Naive thymus-derived CD4-positive, alpha-beta T cell (primary cell): ENCODE measurements at regions not wholly inside any gene's neighbourhood (a gene's known extent, or its start where the extent isn't known, plus 50 kb on each side); places are given as distances from the start of the nearest gene placed in this dataset.

Source experiments
- ATAC-seq: fragments of 150-1000 bp; cut with Tn5 transposase; 2 replicates; pipeline ENCODE4 v1.10.0; 2021; ENCODE audit warnings: mild to moderate bottlenecking, moderate library complexity
- CTCF ChIA-PET: fragments of 350-600 bp; sonication (Branson Sonifier 250); formaldehyde crosslinking; loops from one replicate; lab custom pipeline; 2021; ENCODE audit warnings: antibody characterized with exemption; lab: Charles Lee
- POLR2A ChIA-PET: fragments of 350-600 bp; sonication (Branson Sonifier 250); formaldehyde crosslinking; loops from one replicate; lab custom pipeline; 2021; ENCODE audit warnings: antibody characterized with exemption, inconsistent platforms; lab: Charles Lee
- DNase-seq, 9 donors: peaks; one replicate each; pipeline versions ENCODE4 v3.0.0 to v3.0.0-alpha.2; 2020 to 2022; ENCODE audit warnings: mixed read lengths in 1 of 9
- H3K27ac ChIP-seq: one replicate; pipeline ENCODE4 v1.7.0; 2013; ENCODE audit warnings: mild to moderate bottlenecking, low read depth, low read length, moderate library complexity
- H3K27me3 ChIP-seq, 2 donors: one replicate each; pipeline ENCODE4 v1.7.0; 2013; ENCODE audit warnings: low read length in 2 of 2, mild to moderate bottlenecking in 2 of 2, moderate library complexity in 2 of 2; ENCODE audit not compliant: control insufficient read depth in 2 of 2, insufficient read depth in 2 of 2
- H3K36me3 ChIP-seq, 3 experiments: 1 replicate in 2 of 3; 2 replicates in 1 of 3; pipeline ENCODE4 v1.7.0; 2013; ENCODE audit warnings: low read length in 3 of 3, mild to moderate bottlenecking in 3 of 3, moderate library complexity in 1 of 3; ENCODE audit not compliant: insufficient read depth in 3 of 3, control insufficient read depth in 2 of 3
- H3K4me1 ChIP-seq, 2 donors: one replicate each; pipeline ENCODE4 v1.7.0; 2013; ENCODE audit warnings: low read length in 2 of 2, mild to moderate bottlenecking in 2 of 2, moderate library complexity in 1 of 2; ENCODE audit not compliant: control insufficient read depth in 2 of 2, insufficient read depth in 2 of 2
- H3K4me3 ChIP-seq: 2 replicates; pipeline ENCODE4 v1.7.0; 2013; ENCODE audit warnings: mild to moderate bottlenecking, low read length
- H3K9me3 ChIP-seq, 3 experiments: 1 replicate in 2 of 3; 2 replicates in 1 of 3; pipeline ENCODE4 v1.7.0; 2013; ENCODE audit warnings: low read length in 3 of 3; ENCODE audit not compliant: control insufficient read depth in 2 of 3
- H3K27ac Mint-ChIP-seq, 9 donors: one replicate each; pipeline ENCODE4 v1.8.0; 2020 to 2022; ENCODE audit warnings: mixed read lengths in 9 of 9, mild to moderate bottlenecking in 8 of 9, moderate library complexity in 5 of 9, inconsistent platforms in 2 of 9
- H3K27me3 Mint-ChIP-seq, 5 donors: one replicate each; pipeline ENCODE4 v1.8.0; 2021 to 2022; ENCODE audit warnings: mixed read lengths in 5 of 5, mild to moderate bottlenecking in 1 of 5
- H3K36me3 Mint-ChIP-seq, 5 donors: one replicate each; pipeline ENCODE4 v1.8.0; 2020 to 2022; ENCODE audit warnings: mixed read lengths in 5 of 5, mild to moderate bottlenecking in 3 of 5, inconsistent platforms in 1 of 5
- H3K4me1 Mint-ChIP-seq, 7 donors: one replicate each; pipeline ENCODE4 v1.8.0; 2020 to 2022; ENCODE audit warnings: mixed read lengths in 7 of 7, mild to moderate bottlenecking in 3 of 7, inconsistent platforms in 1 of 7
- H3K4me3 Mint-ChIP-seq, 10 donors: one replicate each; pipeline ENCODE4 v1.8.0; 2020 to 2022; ENCODE audit warnings: mild to moderate bottlenecking in 10 of 10, mixed read lengths in 10 of 10, moderate library complexity in 6 of 10, inconsistent platforms in 2 of 10
- H3K9me3 Mint-ChIP-seq, 11 donors: one replicate each; pipeline ENCODE4 v1.8.0; 2020 to 2022; ENCODE audit warnings: mixed read lengths in 11 of 11, mild to moderate bottlenecking in 4 of 11, inconsistent platforms in 1 of 11, moderate library complexity in 1 of 11
- intact Hi-C, 2 donors: fragments of 100-400 bp; cut with micrococcal nuclease; formaldehyde crosslinking; loops; one replicate each; pipeline ENCODE4 v1.15.1; 2023

GRCh38 chr3:94593526-94594150, 530.8 kb downstream of the NSUN3 start:
- H3K27me3 Mint-ChIP-seq: no peaks in the 10 kb centered on the region
- no peak overlapping the region for H3K27ac Mint-ChIP-seq
- H3K27ac ChIP-seq: no peak overlapping the region
- no peak overlapping the region for H3K4me3 ChIP-seq
- CTCF ChIA-PET: no interaction called here
- H3K4me3 Mint-ChIP-seq: no peak overlapping the region
- POLR2A ChIA-PET: no interaction called here
- ATAC-seq (no peak), DNase-seq (no peak)
- H3K4me1 Mint-ChIP-seq: no peaks in the 10 kb centered on the region
- peaks cover 0 to 4% (median 0%) of the 10 kb centered on the region in 3 experiments for H3K9me3 ChIP-seq
- intact Hi-C loops: no loop called here
- peaks cover 0 to 7% (median 2%) of the 10 kb centered on the region in 11 donors for H3K9me3 Mint-ChIP-seq
- H3K27me3 ChIP-seq: no peaks in the 10 kb centered on the region
- H3K36me3 Mint-ChIP-seq: no peaks in the 10 kb centered on the region
- H3K4me1 ChIP-seq: no peaks in the 10 kb centered on the region
- H3K36me3 ChIP-seq: no peaks in the 10 kb centered on the region

- DNase-seq (no peak), ATAC-seq (no peak)
- Histone ChIP-seq H3K4me3 (no peak overlapping the region), H3K9me3 (peaks cover 0 to 4% (median 0%) of the 10 kb centered on the region in 3 experiments), H3K27ac (no peak overlapping the region), H3K4me1 (no peaks in the 10 kb centered on the region), H3K36me3 (no peaks in the 10 kb centered on the region), H3K27me3 (no peaks in the 10 kb centered on the region)
- Mint-ChIP-seq H3K36me3 (no peaks in the 10 kb centered on the region), H3K4me3 (no peak overlapping the region), H3K4me1 (no peaks in the 10 kb centered on the region), H3K9me3 (peaks cover 0 to 8% (median 4%) of the 10 kb centered on the region in 11 donors), H3K27ac (no peak overlapping the region), H3K27me3 (no peaks in the 10 kb centered on the region)
- ChIA-PET CTCF (no interaction called here), POLR2A (no interaction called here)
- intact Hi-C loops: no loop called here
Observed at GRCh38 chr3:94596141-94596540, 533.3 kb downstream of the NSUN3 start.

GRCh38 chr3:94596887-94597566, 534.2 kb downstream of the NSUN3 start:
- H3K4me1 ChIP-seq: no peaks in the 10 kb centered on the region
- no peak overlapping the region for H3K4me3 ChIP-seq
- ATAC-seq: no peak
- H3K27me3 Mint-ChIP-seq: no peaks in the 10 kb centered on the region
- H3K9me3 Mint-ChIP-seq: peaks cover 0 to 8% (median 5%) of the 10 kb centered on the region in 11 donors
- intact Hi-C loops: no loop called here
- H3K9me3 ChIP-seq: peaks cover 0 to 4% (median 0%) of the 10 kb centered on the region in 3 experiments
- DNase-seq: no peak
- no peaks in the 10 kb centered on the region for H3K36me3 Mint-ChIP-seq
- H3K4me1 Mint-ChIP-seq: no peaks in the 10 kb centered on the region
- H3K27me3 ChIP-seq: no peaks in the 10 kb centered on the region
- no peak overlapping the region for H3K27ac Mint-ChIP-seq
- ChIA-PET CTCF (no interaction called here), POLR2A (no interaction called here)
- no peaks in the 10 kb centered on the region for H3K36me3 ChIP-seq
- no peak overlapping the region for H3K27ac ChIP-seq
- no peak overlapping the region for H3K4me3 Mint-ChIP-seq

GRCh38 chr3:94607778-94608177, 544.9 kb downstream of the NSUN3 start:
- Histone ChIP-seq H3K9me3 (no peaks in the 10 kb centered on the region), H3K4me1 (no peaks in the 10 kb centered on the region), H3K27ac (no peak overlapping the region), H3K4me3 (no peak overlapping the region), H3K36me3 (no peaks in the 10 kb centered on the region), H3K27me3 (no peaks in the 10 kb centered on the region)
- Mint-ChIP-seq H3K9me3 (peaks cover 0 to 10% (median 3%) of the 10 kb centered on the region in 11 donors), H3K27me3 (no peaks in the 10 kb centered on the region), H3K4me3 (no peak overlapping the region), H3K27ac (no peak overlapping the region), H3K36me3 (no peaks in the 10 kb centered on the region), H3K4me1 (no peaks in the 10 kb centered on the region)
- no peak for ATAC-seq
- intact Hi-C loops: no loop called here
- DNase-seq: no peak
- ChIA-PET CTCF (no interaction called here), POLR2A (no interaction called here)

GRCh38 chr3:94609908-94610307, 547.0 kb downstream of the NSUN3 start:
- H3K9me3 ChIP-seq: no peaks in the 10 kb centered on the region
- ChIA-PET CTCF (no interaction called here), POLR2A (no interaction called here)
- no peaks in the 10 kb centered on the region for H3K36me3 ChIP-seq
- intact Hi-C loops: no loop called here
- no peaks in the 10 kb centered on the region for H3K27me3 ChIP-seq
- H3K4me3 Mint-ChIP-seq: no peak overlapping the region
- H3K36me3 Mint-ChIP-seq: no peaks in the 10 kb centered on the region
- no peak overlapping the region for H3K27ac ChIP-seq
- peaks cover 0 to 11% (median 5%) of the 10 kb centered on the region in 11 donors for H3K9me3 Mint-ChIP-seq
- H3K4me3 ChIP-seq: no peak overlapping the region
- no peak overlapping the region for H3K27ac Mint-ChIP-seq
- H3K4me1 Mint-ChIP-seq: no peaks in the 10 kb centered on the region
- ATAC-seq (no peak), DNase-seq (no peak)
- H3K4me1 ChIP-seq: no peaks in the 10 kb centered on the region
- no peaks in the 10 kb centered on the region for H3K27me3 Mint-ChIP-seq

GRCh38 chr3:94611596-94611995, 548.7 kb downstream of the NSUN3 start:
- no peaks in the 10 kb centered on the region for H3K27me3 Mint-ChIP-seq
- Histone ChIP-seq H3K27me3 (no peaks in the 10 kb centered on the region), H3K4me1 (no peaks in the 10 kb centered on the region), H3K4me3 (no peak overlapping the region), H3K9me3 (no peaks in the 10 kb centered on the region), H3K36me3 (no peaks in the 10 kb centered on the region), H3K27ac (no peak overlapping the region)
- CTCF ChIA-PET: no interaction called here
- no peaks in the 10 kb centered on the region for H3K4me1 Mint-ChIP-seq
- H3K9me3 Mint-ChIP-seq: peaks cover 0 to 11% (median 5%) of the 10 kb centered on the region in 11 donors
- no peaks in the 10 kb centered on the region for H3K36me3 Mint-ChIP-seq
- DNase-seq: no peak
- H3K27ac Mint-ChIP-seq: no peak overlapping the region
- H3K4me3 Mint-ChIP-seq: no peak overlapping the region
- intact Hi-C loops: no loop called here
- ATAC-seq: no peak
- POLR2A ChIA-PET: no interaction called here

GRCh38 chr3:94612631-94613030, 549.8 kb downstream of the NSUN3 start:
- H3K4me3 ChIP-seq: no peak overlapping the region
- H3K9me3 Mint-ChIP-seq: peaks cover 0 to 11% (median 5%) of the 10 kb centered on the region in 11 donors
- H3K4me1 Mint-ChIP-seq: no peaks in the 10 kb centered on the region
- no peak overlapping the region for H3K4me3 Mint-ChIP-seq
- H3K27me3 ChIP-seq: no peaks in the 10 kb centered on the region
- DNase-seq: no peak
- no peak for ATAC-seq
- no peak overlapping the region for H3K27ac Mint-ChIP-seq
- H3K36me3 Mint-ChIP-seq: no peaks in the 10 kb centered on the region
- H3K9me3 ChIP-seq: no peaks in the 10 kb centered on the region
- no peaks in the 10 kb centered on the region for H3K36me3 ChIP-seq
- no peaks in the 10 kb centered on the region for H3K4me1 ChIP-seq
- no peak overlapping the region for H3K27ac ChIP-seq
- CTCF ChIA-PET: no interaction called here
- H3K27me3 Mint-ChIP-seq: no peaks in the 10 kb centered on the region
- intact Hi-C loops: no loop called here
- POLR2A ChIA-PET: no interaction called here
